MM.1S (cell line): ENCODE measurements at regions not wholly inside any gene's neighbourhood (a gene's known extent, or its start where the extent isn't known, plus 50 kb on each side); places are given as distances from the start of the nearest gene placed in this dataset.

Experiments
- EZH2 ChIP-seq: fragments of 300-600 bp; sonication (generic); optimal IDR thresholded peaks from 2 replicates; pipeline ENCODE3; 2017; ENCODE audit warnings: low read depth, mild to moderate bottlenecking, antibody characterized with exemption, low read length, mixed read lengths
- TF ChIP-seq, protein P1 (sequence below): fragments of 300-600 bp; sonication (generic); IDR thresholded peaks from 2 replicates; pipeline ENCODE4 v1.5.1; 2016; ENCODE audit warnings: antibody characterized with exemption, low read length, mixed read lengths

DNA sequence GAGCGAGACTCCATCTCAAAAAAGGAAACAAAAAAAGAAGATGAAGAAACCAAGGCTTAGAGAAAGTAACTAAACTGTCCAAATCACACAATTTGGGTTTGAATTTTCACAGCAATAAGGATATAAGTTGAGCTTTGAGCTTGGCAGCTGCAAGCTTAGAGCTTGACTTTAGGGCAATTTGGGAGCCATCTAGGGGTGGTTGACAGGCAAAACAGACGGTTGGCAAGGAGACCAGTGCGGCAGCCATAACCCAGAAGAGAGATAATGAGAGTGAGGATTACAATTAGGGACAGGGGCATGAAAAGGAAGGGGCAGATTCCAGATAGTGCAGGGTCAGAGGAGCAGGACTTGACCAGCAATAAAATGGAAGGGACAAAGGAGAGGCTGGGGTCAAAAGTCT is 382.2 kb upstream of the HNRNPA3 start:
- TF ChIP-seq, protein P1, sequence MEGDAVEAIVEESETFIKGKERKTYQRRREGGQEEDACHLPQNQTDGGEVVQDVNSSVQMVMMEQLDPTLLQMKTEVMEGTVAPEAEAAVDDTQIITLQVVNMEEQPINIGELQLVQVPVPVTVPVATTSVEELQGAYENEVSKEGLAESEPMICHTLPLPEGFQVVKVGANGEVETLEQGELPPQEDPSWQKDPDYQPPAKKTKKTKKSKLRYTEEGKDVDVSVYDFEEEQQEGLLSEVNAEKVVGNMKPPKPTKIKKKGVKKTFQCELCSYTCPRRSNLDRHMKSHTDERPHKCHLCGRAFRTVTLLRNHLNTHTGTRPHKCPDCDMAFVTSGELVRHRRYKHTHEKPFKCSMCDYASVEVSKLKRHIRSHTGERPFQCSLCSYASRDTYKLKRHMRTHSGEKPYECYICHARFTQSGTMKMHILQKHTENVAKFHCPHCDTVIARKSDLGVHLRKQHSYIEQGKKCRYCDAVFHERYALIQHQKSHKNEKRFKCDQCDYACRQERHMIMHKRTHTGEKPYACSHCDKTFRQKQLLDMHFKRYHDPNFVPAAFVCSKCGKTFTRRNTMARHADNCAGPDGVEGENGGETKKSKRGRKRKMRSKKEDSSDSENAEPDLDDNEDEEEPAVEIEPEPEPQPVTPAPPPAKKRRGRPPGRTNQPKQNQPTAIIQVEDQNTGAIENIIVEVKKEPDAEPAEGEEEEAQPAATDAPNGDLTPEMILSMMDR, result 0 out of 2 replicates have a peak, but pooled peaks have one; percentile 11
- no peak for TF ChIP-seq EZH2
